ENCODE measurements at regions not wholly inside any gene's neighbourhood (a gene's known extent, or its start where the extent isn't known, plus 50 kb on each side); places are given as distances from the start of the nearest gene placed in this dataset.

DNA sequence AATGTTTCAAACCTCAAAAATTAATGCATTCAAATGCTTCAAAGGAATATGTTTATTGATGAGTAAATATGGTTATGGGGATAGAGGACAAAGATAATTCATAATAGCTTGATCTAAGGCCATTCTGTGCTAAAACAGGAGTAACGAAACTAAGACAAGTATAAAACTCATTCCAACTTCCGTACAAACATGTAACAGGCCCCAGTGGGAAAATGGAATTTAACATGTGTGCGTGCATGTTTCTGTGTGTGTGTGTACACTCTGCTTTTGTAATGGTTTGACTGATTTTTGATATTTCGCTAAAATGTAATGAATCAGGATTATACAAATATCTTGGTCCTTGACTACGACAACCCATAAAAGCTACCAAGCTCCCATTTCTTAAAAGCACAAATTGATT is 91.0 kb downstream of the KLF12 start:
- no peak for DNase-seq (ENCODE audit: low read depth)

DNA sequence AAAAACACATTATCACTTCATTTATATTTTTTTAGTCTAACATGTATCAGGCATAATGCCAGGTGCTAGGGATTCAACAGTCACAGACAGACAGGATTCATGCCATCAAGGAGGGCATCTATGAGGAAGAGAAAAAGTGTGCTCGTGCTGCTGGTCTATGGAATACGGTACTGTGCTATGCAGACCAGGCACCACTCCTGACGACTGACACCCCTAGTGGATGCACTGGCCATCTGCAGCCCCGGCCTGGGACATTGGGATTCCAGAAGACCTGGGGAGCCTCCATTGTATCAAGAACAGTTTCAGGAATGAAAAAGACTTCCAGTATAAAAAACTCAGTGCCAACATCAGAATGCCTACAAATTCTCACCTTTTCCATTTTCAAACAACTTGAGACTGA is 94.0 kb downstream of the KLF12 start:
- no peak for DNase-seq (ENCODE audit: low read depth)

DNA sequence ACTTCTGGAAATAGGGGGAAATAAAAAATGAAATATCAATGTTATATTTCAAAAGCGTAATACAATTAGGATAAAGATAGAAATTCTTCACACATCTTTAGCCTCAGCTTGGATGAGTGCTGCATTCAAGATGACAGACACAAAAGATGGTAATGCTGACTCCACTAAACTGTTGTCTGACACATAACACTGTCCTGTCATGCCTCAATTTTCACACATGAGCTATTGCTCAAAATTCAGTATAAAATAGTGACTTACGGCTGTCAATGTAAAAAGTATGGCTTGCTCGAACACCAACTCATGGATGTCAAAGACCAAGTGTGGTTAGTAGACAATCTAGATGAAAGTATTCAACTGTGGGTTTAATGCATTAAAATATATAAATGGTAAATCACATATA is 94.5 kb downstream of the KLF12 start:
- DNase-seq (ENCODE audit: low read depth), result no peak

DNA sequence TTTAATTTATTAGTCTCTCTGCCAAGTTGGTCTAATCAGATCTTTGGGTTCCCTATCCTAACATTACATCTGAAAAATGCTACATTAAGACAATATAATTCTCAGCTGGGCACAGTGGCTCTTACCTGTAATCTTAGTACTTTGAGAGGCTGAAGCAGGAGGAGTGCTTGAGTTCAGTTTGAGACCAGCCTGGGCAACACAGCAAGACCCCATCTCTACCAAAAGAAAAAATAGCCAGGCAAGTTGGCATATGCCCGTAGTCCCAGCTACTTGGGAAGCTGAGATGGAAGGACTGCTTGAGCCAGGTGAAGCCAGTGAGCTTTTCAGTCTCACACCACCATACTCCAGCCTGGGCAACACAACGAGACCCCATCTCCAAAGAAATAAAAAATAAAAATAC is 95.0 kb downstream of the KLF12 start:
- DNase-seq (ENCODE audit: low read depth), result no peak

DNA sequence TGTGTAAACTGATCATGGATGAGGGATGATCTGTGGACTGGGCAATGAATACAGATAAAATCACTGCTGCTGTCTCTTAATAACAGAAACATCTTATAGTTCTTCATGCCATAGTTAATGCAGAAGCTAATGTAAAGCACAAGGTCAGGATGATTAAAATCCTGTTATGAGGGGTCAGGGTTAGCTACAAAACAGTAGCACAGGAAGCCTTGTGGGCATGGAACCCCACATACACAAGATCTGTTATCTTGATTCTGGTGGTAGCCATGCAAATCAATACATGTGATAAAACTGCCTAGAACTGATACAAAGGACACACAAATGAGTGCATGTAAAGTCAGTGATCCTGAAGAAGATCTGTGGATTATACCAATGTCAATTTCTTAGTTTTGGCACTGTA is 96.4 kb downstream of the KLF12 start:
- no peak for DNase-seq (ENCODE audit: low read depth)

DNA sequence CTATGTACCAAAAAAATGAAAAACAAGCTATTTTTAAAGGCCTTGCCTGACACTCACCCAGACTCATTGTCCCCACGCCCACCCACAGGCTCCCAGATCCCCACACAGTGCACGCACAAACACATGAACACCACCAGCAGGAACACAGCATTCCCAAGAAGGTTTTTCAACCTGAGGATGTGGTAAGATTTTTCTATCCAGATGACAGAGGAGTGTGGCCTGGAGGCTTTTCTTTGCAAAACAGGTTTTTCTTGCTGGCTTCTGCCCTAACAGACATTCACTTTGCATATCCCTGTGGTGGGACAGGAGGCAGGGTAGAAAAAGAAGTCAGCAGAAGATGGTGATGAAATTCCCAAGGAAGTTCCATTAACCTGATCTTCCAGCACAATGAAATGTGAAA is 97.8 kb downstream of the KLF12 start:
- DNase-seq (ENCODE audit: low read depth), result no peak

DNA sequence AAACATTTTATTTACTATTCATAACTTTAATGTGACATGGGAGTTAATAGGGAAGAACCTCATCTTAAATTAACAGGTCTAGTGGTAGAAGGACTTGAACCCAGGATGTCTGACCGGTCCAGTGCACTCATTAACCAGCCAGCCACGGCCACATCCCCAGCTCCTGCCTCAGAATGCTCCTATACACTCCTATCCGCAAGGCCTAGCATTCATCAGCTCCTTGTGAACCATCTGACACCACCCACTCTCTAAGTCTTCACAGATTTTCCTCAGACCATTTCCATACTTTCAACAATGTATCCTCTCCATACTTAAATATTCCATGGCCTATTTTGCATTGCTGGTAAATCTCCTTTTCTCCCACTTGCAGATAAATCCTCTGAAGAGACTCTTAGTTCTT is 98.3 kb downstream of the KLF12 start:
- DNase-seq (ENCODE audit: low read depth), result no peak

DNA sequence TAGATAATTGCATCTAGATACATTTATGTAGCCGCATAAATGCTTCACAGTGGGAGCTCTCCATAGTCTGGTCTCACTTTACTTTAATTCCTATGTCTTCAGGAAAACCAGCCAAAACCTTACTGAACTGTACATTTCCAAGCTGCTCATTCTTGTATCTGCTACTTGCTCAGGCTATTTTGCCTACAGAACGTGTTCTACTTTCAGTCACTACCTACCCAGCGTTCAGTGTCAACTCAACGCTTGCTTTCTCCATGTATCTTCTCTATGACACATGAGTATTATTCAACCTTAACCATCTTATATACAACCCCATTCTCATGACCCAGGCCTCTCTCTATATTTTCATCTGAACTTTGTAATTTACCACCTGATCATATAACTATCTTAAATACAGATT is 101.9 kb downstream of the KLF12 start:
- DNase-seq (ENCODE audit: low read depth), result no peak

DNA sequence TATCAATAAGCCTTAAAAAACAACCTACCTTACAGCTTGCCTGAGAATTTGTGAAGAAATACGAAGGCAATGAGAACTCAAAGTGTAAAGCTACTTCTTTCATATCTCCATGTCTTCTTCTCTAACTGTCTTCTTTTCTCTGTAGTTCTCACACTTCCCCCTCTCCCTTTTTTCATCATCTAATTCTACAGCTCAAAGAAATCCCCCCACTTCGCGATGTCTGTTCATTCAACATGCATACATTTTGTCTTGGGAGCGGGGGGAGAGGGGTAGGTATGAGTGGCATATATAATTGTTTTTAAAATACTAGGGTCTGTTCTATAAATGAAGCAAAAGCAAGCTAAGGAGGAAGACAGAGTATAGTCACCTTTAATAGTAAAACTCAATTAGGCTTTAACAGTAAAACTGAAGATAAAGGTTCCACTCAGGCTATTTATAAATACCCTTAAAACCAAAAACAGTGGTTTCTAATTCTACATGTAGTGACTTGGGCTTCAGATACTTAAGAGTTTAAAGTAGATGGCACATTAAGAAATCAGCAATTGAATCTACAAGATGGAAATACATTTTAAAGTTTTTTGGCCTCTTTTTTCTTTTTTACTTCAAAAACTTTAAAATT is 106.9 kb downstream of the KLF12 start:
- DNase-seq (ENCODE audit: low read depth), result no peak

DNA sequence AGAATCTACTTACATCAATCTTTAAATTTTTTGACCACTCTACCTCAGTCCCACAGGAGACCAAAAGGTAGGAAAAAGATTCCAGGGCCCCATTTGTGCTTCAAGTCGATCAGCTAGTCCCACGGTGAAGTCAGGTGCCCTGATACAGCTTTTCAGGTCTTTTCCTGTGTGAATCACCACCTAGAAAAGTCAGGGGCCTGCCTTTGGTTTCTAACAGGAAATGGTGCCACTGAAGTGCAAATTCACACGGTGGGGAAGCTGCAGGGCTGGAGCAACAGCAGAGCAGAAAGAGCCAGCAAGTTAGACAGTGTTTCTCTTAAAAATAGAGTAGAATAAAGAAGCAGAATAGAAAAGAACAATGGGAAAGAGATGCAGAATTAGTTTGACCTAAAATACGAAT is 107.5 kb downstream of the KLF12 start:
- peak; percentile 56 for DNase-seq (ENCODE audit: low read depth)

DNA sequence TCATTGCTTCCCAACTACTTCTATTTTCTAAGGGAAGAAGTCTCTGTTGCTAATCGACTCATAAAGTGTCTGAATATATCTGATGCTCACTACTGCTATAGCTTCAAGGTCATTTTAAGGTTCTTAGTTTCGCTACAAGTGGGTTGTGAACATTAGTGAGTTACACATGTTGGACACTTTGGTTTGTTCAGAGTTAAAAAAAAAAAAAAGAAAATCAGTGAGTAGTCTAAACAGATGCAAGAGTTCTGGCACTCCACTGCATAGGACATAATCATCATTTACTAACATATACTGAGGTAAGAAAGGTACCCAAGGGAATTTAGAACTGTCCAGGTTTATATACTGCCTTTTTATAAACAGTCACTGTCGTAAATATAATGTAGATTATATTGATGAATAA is 108.8 kb downstream of the KLF12 start:
- no peak for DNase-seq (ENCODE audit: low read depth)

DNA sequence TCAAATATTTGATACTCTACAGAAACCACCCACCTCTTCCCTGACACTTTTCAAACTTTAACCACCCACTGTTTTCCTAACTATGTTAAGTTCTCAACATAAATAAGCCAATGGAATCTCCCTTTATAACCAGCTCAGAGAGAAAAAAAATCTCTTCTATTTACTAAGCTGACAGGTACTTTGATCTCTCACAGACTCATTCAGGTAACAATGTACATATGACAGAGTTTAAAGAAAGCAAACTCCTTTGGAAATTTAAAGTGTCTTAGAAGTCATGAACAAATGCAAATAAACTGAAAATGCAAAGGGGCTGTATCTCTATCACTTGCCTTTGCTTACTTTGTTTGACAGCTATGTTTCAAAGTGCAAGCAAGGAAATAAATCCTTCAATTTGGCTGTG is 109.3 kb downstream of the KLF12 start:
- no peak for DNase-seq (ENCODE audit: low read depth)

DNA sequence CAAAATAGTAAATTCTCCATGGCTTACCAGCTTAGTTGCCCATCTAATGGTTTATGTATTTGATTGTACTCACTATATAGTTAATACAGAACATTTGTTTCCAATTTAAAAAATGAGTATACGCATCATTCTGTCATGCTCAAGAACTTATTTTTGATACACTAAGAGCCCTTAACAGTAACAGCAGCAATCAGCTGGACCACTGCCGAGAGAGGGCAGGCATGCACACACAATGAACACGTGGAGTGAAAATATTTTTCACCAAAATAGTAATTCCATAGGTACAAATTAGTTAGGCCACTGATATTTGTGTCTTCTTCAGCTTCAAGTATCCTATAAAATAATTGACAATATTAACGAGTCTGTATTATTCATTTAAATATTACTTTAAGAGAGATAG is 109.9 kb downstream of the KLF12 start:
- DNase-seq (ENCODE audit: low read depth), result no peak

DNA sequence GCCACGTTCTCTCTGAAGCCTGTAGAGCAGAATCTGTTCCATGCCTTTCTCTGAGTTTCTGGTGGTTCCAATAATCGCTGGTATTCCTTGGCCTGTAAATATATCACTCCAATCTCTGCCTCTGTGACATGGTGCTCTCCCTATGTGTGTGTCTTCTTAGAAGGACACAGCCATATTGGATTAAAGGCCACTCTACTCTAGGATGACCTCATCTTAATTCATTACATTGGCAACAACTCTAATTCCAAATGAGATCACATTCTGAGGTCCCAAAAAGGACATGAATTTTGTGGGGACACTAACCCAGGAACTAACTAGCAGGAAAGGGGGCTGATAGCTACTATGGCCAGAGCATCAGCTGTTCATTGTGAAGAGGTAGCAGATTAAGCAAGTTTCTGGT is 110.7 kb downstream of the KLF12 start:
- no peak for DNase-seq (ENCODE audit: low read depth)

DNA sequence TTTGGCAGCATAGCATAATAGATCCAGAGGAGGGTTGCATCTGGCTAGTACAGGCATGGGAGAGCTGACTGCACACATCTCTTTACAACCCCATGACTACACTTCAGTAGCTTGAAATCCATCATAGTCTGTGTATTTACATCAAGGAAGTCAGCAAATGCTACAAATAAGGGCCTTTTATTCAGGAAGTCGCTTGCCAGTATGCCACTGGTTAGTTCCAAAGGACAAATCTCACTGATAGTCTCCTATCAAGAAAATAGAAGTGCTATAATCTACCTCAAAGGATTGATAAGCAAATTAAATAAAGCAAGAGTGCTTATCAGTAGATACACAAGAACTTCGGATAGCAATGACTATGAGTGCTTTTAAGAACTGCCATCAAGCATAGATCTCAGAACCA is 112.7 kb downstream of the KLF12 start:
- no peak for DNase-seq (ENCODE audit: low read depth)

DNA sequence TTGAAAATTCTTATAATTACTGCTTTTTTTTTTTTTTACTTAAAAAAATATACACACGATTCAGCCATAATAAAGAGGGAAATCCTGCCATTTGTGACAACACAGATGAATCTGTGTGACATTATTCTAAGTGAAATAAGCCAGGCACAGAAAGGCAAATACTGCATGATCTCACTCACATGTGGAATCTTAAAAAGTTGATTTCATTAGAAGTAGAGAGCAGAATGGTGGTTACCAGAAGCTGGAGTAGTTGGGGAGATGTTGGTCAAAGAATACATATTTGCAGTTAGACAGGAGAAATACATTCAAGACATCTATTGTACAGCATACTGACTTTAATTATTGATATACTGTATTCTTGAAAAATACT is 116.2 kb downstream of the KLF12 start:
- DNase-seq (ENCODE audit: low read depth), result no peak

DNA sequence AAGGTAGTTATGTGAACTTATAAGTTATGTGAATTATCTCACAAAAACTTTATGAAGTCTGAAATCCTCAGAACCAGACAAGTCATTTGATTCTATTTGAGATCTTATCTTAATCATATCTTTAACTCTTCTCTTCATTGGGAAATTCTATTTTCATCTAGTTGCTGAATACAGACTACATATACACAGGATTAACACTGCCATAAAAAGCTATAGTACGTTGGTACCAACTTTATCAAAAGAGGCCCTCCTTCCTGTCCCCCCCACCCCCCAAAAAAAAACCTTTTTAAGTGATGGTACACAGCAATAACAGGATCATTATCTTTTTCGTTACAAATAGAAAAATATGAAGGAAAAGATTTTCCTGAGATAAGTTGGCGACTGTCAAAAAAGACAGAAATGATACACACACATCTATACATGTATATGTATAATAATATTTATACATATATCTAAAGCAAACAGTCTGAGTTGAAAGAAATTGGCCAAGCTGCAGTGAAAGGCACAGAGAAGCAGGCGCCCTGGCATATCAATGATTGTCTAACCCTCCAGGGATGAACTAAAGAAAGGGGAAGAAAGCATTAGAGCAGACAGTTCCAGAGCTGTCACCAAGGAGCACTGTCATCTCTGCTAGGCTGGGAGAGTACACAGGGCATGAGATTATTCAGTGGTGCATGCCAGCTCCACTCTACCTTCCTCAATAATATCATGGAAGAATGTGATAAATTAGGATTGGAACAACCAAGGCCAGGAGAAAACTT is 116.7 kb downstream of the KLF12 start:
- DNase-seq (ENCODE audit: low read depth), result no peak

DNA sequence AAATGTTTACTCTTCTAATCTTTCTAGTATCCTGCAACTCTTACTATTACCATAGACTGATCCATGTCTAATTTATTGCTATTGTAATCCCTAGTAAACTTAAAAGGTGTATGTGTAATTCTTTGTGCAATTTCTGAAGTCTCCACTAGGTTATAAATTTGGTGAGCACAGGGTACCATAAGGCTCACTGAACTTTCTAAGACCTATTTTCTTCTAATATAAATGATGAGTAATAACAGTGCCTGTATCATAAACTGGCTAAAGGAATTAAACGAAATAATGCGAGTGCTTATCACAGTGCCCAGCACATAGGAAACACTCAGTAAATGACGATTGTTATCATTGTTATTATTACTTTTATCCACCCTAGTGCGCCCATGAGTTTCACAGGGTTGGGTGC is 119.1 kb downstream of the KLF12 start:
- no peak for DNase-seq (ENCODE audit: low read depth)

DNA sequence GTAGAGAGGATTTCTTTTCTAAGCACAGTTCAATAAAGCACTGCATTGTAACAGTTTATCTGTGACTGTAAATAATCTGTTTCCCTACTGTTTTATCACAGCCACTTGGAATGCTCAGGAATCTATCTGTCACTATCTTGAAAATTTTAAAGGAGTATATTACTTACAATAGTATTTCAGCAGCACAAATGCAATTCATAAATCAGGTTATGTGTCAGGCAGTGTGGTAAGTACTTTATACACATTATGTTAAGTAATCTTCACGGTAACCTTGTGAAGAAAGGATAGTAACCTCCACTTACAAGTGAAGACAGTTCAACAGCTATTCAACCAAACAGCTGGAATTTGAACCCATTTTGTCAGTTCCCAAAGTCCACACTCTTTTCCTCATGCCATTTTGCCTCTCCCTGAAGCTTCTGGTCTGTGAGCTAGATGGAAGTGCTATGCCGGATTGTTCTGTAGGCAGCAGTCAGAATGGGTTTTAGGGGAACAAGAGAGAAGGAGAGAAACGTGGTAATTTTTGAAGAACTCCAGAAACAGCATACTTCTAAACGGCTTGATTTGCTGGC is 125.0 kb downstream of the KLF12 start:
- DNase-seq (ENCODE audit: low read depth), result no peak

DNA sequence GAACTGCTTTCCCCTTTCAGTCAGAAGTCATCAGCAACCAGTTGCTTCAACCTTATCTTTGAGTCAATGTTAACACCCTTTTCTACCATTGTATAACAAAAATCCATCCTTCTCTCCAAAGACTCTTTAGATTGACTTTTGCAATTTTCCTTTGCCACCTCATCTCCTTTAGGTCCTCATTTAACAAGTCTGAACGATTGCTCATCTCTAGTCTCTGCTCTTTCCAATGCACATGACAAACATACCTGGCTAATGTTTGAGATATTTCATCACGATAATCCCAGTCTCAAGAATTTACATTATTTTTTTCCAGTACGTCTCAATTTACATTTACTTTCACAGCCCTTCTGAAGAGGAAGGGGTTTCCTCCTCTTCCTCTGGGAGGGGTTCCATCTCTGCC is 127.5 kb downstream of the KLF12 start:
- no peak for DNase-seq (ENCODE audit: low read depth)

DNA sequence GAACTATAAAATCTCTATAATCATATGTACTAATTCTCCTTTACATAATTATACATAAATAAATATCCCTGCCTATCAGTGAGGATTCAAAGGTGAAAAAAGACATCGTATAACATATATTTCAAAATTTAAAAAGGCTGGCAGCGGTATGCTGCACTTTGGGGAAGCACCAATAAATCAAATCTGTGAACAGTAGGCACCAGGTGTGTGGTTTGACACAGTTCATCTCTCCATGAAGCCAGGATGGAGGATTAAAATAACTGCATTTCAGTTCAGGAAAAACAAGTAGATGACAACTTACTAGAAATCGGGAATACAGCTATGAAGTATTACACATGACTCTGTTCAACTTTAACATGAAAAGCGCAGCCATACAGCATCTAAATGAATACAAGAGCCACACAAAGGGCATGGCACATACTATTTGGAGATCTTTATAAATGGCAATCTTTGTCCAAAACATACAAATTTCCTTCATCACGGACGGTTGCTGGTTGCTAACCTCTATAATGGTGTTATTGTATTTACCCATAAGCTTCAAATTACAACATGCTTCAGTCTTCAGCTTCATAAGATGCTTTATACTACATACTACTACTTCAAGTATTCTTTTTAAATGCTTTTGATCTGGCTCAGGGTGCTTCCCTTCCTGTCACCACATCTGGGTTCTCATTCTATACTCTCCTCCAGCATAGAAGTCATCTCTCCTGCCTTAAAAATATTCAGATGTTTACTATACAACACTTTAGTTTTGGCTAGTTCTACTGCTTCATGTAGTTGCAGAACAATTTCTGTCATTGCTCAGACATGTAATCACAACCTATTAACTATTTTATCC is 128.7 kb downstream of the KLF12 start:
- no peak for DNase-seq (ENCODE audit: low read depth)

DNA sequence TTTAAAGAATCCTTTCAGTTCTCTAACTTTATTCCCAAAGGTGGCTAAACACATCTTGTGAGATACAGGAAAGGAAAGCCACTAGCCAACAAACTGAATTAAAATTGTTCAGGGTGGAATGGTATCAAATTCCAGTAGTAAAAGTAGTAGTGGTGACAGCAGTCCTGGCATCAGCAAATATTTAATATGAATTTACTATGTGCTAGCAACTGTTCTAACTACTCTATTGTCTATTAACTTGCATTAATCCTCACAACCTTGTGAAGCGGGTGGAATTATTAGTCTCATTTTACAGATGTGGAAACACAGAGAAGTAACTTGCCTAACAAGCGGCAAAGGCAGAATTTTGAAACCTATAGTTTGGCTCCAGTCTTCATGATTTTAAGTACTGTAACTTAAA is 130.1 kb downstream of the KLF12 start:
- DNase-seq (ENCODE audit: low read depth), result no peak

DNA sequence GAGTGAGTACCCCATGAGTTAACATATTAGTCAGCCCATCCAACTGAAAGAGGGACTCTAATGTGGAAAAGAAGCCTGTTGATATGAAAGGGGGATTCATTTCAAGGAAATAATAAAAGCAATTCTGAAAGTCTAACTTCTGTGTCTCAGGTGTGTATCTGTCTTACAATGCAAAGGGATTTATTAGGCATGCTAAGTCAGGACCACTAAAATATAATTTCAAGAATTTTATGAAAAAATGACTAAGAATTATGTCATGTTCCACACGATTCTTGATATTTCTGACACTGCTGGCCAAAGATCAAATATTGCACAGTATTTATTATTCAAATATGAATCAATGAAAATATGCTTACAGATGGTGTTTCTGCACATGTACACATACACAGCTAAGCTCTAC is 130.8 kb downstream of the KLF12 start:
- DNase-seq (ENCODE audit: low read depth), result no peak

Measured in stimulated activated CD4-positive, alpha-beta T cell treated with anti-CD3 and anti-CD28 coated beads, Interleukin-2, amount 100 ng/mL, for 4 hours (primary cell).